ENCODE measurements at regions not wholly inside any gene's neighbourhood (a gene's known extent, or its start where the extent isn't known, plus 50 kb on each side); places are given as distances from the start of the nearest gene placed in this dataset.

DNA sequence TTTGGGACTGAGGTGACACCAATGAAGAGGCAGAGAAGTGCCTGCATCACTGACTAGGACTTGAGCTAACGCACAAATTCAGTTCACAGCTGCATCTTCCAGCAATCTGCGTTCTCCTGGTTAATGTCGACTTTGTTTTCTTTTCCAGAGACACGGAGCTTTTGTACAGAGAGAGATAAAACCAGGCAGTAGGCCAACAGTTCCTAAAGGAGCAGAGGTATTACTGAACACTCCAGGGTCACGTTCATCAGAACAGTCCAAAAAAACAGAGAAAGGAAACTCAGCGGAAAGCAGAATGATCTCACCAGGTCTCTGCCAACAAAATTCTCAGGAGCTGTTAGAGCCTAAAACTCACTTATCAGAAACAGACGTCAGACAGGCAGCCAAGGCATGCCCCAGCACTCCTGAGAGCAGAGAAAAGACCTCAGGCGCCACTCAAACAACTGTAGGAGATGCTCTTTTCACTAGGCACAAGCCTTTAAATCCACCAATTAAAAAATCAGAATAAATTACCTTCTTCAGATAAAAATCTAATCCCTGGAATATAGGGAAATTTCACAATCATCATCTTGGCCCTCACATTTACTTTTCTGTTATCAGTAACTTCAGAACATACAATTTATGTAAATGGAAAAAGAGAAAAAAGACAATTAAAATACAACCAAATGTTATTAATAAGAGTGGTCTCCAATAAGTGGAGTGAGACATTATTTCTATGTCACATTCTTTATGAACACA lies 95.9 kb upstream of the SPTBN1 start:
- DNase-seq (ENCODE audit: low read depth in 4 of 4, low spot score in 3 of 4) = peak in 3 of 4 donors; percentile 12 to 23 (median 20)

DNA sequence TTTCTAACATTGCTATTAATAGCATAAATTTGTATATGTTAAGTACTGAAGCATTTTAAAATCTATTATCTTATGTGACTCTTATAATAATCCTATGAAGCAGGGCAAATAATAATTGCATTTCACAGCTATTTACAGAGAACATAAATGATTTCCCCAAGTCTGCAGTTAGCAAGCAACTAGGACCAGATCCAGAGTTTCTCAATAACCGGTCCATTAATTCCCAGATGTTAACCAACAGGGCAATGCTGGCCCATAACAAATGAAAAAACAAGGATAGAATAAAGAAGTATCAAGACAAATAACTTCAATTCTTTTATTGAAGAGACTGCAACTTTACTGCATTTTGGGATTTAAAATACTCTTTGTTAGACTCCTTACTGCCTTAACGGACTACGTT lies 91.7 kb upstream of the SPTBN1 start:
- DNase-seq (ENCODE audit: low read depth in 4 of 4, low spot score in 3 of 4) = no peak

DNA sequence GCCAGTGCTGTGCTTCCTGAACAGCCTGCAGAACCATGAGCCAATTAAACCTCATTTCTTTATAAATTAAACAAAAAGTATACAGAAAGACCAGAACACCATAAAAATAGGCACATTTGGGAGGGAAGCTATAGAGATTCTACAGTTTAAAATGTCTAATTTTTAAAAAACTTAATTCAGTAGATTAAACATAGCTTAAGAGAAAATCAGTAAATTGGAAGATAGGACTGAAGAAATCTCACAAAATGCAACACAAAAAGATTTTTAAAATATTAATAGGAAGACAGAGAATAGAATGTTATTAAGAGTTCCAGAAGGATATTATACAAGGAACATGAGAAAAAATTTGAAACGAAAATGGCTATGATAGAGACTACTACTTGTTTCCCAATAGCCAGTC lies 90.5 kb upstream of the SPTBN1 start:
- DNase-seq (ENCODE audit: low read depth in 4 of 4, low spot score in 3 of 4) = no peak

DNA sequence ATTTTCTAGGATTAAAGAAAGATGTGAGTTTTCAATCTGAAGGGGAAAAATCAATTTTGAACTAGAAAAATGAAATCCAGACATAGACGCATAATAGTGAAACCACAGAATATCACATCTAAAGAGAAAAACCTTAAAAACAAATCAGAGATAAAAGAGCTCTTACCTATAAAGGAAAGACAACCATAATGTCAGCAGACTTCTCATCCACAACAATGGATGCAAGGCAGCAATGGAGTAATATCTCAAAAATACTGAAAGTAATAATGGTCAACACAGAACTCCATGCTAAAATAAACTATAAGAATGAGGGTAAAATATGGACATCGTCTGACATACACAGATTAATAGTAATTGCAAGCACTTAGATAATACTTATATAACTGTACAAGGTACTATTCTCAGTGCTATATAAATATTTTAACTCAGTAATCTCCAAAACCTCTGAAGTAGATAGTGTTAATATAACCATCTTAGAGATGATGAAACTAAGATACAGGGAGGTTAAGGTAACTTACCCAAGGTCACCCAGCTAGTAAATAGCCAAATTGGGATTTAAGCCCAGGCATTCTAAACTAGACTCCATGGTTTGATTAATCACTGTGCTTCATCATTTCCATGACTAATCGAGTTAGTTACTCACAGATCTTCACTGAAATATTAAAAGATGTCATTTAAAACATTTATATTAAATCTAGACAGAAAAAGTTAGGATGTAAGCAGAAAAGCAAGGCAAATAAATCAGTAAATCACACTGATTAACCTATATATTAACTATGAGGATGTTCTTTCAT lies 89.4 kb upstream of the SPTBN1 start:
- no peak for DNase-seq (ENCODE audit: low read depth in 4 of 4, low spot score in 3 of 4)

DNA sequence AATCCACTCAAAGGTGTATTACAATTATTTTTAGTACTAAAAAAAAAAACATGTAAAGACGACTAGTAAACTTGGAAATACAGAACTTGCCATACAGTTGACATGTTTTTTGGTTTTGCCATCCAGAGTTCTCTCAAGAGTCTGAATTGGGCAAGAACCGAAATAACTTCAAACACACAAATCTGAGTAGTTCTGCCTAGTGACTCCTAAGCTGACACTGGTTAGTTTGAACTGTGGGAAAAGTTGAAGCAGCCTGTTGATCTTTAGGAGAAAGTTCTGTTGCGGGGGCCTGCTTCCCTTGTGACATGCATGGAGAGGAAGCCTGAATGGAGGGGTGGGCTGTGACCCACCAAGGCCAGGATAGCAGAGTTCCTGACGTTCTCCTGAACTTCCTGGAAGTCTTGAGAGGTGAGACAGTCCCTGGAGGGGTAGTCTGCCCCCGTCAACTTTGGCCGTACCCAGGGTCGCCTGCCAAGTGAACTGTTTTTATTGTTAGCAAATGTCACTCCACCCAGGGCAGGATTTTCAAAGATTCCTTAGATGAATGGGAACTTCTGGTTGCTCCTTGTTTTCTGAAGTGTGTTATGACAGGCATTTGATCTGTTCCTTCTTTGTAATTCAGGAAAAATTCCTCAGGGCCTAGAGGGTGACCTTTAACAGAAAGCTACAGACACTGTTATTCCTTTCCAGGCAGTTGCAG lies 85.6 kb upstream of the SPTBN1 start:
- no peak for DNase-seq (ENCODE audit: low read depth in 4 of 4, low spot score in 3 of 4)

DNA sequence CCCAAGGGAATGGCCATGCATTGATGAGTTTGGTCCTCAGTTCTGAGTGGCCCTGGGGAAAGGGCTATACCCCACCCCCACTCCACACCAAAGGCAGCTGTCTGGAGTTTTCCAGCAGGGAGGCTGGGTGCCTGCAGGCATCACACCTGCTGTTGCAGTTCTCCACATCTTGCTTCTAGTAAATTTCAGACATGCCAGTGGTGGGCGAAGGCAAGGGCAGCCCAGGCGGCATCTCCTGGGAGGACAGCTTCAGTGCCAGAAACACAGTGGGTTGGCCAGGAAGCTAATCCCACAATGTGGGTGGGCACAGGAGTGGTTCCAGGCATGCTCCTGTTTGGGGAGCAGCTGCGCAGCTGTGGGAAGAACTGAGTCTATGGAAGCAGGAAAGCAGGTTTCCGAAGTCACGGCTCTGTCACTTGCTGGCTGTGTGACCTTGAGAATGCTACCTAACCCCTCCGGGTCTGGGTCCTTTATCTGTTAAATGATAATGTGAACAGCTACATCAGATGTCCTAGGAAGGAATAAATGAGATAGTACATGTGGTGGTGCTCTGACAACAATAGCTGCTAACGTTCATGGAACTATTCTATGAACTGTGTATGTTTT lies 84.6 kb upstream of the SPTBN1 start:
- no peak for DNase-seq (ENCODE audit: low read depth in 4 of 4, low spot score in 3 of 4)

DNA sequence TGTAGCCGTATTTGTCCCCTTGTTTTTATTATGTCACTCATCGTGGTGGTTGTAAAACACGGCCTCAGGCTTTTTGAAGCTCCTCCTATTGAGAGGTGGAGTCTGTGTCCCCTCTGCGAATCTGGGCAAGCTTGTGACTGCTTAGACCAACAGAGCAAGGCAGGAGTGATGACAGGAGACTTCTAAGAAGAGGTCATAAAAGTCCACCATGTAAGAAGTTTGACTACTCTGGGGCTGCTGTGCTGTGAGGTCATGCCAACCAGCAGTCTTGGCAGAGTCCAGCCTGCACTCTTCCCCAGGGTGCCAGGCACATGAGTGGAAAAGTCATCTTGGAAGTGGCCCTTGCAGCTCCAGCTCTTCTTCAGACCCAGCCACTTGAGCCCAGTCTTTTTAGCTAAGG lies 83.8 kb upstream of the SPTBN1 start:
- no peak for DNase-seq (ENCODE audit: low read depth in 4 of 4, low spot score in 3 of 4)

DNA sequence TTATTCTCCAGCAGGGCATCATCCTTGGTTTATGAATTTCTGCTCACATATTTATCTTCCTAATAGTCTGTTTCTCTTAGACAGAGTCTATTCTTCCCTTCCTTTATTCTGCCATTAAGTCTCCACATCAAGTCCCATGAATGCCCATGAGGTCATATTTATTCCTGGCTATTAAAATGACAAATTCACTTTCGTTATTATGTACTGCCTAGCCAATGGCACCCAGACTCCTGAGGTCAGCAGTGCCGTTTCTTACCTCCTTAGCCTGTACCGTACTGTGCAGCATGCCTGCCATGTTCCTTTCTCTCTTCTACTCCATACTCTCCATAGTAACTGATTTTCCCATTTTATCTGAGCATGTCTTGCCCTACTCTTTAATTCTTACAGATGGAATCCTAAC lies 82.3 kb upstream of the SPTBN1 start:
- no peak for DNase-seq (ENCODE audit: low read depth in 4 of 4, low spot score in 3 of 4)

DNA sequence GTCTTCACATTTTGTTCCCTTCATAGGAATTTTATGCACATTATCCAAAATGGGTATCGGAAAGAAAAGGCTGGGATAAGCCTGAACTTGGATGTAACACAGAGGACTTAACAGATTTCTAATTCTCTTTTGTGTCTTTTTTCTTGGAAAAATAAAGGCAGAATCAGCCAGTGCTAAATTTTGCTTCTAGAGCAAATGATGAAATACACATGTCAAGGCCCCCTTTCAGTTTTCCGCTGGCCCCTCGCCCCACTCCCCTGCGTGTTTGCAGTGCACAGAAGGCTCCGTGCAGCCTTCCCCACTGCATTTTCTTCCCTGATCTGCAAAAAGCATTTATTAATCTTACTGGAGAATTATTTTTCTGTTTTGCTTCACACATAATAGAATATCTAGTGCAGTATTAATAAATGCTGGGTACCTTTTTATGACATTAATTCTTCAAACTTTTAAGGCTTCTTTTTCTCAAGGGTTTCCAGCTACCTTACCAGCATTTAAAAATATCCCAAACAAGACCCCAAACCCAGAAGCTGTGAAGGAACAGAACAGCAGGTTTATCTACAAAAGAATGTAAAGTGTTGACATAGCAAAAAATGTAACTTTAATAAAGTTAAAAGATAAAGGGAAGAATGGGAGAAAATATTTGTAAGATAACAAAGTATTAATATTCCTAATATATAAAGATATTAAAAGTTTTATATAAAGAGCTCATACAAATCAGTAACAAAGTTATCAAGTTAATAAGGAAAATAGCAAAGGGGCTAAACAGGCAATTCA lies 81.3 kb upstream of the SPTBN1 start:
- no peak for DNase-seq (ENCODE audit: low read depth in 4 of 4, low spot score in 3 of 4)

DNA sequence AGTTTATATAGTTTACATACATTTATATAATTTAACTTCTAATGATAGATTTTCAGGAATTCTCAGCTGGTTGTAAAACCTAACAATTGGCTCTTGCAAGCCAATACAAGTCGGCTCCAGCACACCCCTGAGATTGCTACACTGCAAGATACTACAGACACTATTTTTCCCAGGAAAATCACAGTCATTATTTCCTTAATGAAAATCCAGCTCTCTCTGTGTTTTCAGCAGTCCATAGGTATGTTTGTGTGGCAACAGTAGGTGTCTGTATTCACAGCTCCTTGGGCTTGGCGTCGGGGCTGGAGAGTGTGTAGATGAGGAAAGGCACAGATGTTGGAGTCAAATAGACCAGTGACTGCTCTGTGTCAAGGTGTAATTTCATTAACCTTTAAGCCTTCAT lies 78.7 kb upstream of the SPTBN1 start:
- no peak for DNase-seq (ENCODE audit: low read depth in 4 of 4, low spot score in 3 of 4)

DNA sequence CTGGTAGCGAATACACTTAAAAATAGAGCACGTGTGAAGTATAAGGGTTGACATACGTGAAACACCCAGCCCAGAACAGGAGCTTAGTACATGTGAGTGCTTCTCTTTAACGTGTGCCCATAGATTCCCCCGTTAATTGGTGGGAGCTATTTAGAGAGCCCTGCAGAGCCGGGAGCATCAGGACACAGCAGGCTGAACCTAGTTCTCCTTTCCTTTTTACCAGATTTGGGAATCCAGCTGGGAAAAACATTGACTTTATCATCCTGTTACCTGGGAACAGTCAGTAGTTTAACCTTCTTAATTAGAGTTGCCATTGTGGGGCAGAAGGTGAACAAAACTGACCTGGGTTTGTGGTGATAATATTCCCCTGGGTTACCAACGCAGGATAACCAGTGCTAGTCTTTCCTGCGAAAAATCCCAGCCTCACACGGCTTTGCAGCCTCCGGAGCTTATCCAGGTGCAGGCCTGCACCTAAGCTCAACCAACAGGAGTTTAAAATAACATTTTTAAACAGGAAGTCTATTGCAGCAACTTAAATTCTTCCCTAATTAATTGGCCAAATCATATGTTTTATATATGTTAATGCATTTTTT lies 78.1 kb upstream of the SPTBN1 start:
- DNase-seq (ENCODE audit: low read depth in 4 of 4, low spot score in 3 of 4) = no peak

DNA sequence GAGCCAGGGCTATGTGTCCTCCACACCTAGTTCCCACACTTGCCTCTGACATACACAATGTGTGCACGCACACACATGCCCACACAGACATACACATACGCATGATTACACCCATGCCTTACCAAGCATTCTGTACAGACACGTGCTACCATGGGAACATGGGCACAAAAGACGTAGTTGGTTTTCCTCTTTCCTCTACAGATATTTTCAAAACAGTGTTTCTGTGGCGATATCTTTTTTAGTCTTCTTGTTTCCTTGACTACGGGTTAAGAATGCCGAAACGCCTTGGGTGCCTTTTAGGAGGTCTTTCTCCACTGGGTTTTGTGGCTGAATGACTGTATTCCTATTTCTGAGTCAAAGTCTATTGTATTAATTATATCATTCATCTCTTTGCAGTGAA lies 75.5 kb upstream of the SPTBN1 start:
- no peak for DNase-seq (ENCODE audit: low read depth in 4 of 4, low spot score in 3 of 4)

DNA sequence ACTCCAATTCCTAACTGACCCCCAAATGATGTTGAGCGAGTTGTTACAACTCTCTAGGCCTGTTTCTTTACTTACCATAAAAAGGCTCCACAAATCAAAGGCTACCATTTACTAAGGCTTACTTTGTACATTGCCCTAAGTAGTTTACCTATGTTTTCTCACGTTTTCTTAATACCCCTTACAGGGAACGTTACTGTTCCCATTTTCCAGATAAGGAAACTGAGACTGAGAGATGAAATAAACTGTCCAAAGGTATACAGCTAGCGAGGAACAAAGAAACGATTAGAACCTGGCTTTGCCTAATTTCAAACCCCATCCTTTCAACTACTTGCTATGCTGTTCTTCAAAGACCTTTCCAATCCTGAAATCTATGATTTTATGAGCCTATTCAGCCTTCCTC lies 74.8 kb upstream of the SPTBN1 start:
- no peak for DNase-seq (ENCODE audit: low read depth in 4 of 4, low spot score in 3 of 4)

DNA sequence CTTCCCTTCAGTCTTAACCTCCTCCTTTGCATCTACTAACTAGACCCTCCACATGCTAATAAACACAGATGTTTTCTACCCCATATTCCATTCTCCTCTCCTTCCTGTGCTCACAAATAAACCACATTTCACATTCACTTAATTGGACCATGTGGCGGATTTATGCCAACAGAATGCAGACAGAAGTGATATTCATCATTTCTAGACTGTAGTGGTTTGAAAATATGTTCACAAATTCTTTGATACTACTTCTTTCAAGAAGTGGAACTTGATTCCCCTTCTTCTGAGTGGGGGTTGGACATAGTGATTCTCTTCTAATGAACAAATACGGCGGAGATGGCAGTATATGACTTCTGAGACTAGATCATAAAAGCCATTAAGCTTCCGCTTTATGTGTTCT lies 73.5 kb upstream of the SPTBN1 start:
- no peak for DNase-seq (ENCODE audit: low read depth in 4 of 4, low spot score in 3 of 4)

DNA sequence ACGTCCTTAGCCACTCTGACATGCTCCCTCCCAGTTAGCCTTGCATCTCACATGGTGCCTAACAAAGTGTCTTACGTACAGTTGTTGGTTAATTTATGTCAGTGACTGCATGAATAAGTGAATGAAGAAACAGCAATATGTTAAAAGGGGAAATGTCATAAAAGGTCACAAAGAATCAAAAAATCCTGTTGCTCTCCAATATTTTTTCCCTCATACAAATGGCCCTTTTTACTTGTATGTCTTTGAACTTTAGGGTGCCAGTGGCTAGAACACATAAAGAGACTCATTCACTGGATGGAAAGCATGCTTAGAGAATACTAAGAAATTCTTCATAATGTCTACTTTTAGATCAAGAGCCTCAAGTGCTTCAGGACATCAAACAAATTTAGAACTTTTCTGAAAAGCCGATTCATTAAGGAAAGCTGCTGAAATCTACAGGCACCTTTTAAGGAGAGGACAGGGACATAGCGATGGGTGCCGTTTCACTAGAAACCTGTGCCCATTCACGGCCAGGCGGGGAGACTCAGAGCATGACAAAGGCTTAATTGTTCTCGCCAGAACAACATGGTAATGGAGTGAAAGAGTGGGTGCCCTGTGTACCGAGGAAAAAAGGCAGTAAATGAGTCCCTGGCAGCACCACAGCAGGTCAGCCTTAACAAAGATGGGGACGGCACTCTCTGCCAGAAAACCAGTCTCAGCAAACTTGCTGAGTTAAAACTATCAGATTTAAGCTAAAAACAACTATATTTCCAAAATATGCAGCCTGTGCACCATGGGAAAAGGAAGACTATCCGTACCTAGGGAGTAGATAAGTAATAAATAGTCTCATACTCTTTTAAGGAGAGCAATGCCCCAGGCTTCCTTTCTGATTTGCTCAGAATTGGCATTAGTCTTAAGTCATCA lies 71.6 kb upstream of the SPTBN1 start:
- DNase-seq (ENCODE audit: low read depth in 4 of 4, low spot score in 3 of 4) = no peak

DNA sequence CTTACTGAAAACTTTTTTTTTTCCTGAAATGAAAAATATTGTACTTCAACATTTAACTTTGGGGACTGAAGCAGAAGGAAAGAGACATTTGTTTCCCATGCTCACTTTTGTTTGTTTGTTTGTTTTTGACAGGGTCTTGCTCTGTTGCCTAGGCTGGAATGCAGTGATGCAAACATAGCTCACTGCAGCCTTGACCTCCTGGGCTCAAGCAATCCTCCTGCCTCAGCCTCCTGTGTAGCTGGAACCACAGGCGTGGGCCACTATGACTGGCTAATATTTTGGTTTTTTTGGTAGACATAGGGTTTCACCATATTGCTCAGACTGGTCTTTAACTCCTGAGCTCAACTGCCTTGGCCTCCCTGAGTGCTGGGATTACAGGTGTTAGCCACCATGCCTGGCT lies 70.9 kb upstream of the SPTBN1 start:
- DNase-seq (ENCODE audit: low read depth in 4 of 4, low spot score in 3 of 4) = no peak

DNA sequence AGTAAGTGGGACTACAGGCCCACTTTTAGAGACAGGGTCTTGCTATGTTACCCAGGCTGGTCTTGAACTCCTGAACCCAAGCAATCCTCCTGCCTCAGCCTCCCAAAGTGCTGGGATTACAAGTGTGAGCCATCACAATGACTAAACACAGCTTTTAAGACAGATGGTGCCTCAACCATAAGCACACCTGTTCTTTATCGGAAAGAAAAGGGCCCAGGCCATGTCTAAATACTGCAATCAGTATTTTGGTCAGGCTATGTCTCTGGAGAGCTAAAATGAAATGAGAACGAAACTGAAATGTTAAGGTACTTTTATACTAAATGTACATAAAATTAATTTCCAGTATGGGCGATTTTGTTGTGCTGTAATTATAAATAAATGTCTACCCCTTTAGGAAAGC lies 69.5 kb upstream of the SPTBN1 start:
- no peak for DNase-seq (ENCODE audit: low read depth in 4 of 4, low spot score in 3 of 4)

DNA sequence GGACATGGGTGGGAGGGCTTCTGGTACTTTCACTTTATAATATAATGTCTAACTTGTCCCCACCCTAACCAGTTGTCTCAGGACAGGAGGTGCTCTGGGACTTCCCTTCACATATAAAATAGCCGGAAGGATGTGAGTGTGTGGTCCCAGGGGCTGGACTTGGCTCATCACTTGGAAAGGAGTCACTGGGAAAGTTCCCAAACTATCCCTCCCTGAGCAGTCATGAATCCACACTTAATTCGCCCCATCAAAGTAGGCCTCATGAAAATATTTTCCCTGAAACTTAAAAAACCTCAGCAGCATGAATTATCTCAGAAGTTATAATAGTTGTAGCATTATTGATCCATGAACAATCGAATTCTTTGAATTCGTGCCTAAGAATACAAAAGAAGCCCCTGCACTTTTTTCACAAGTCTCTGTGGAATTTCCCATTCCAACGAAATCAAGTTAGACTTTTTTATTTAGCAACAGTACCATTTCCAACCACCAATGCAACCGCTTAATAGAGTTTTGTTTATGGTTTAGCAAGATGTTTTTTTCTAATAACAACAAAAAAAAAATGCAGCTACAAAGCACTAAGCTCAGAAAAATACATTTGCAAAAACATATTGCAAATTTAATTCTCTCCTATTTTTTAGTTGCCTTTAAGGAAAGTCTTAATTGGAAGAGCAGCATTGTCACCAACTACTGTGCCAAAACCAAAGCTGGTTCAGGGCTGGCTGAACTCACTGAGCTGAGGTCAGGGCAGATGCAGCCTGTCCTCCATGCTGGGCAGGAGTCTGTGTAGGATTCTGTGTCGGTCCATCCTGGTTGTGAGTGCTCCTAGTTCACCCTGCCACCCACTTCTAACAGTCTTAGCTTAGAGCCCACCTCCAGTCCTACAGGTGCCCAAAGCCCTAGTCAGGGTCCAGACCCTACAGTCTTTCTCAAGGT lies 68.8 kb upstream of the SPTBN1 start:
- no peak for DNase-seq (ENCODE audit: low read depth in 4 of 4, low spot score in 3 of 4)
